ENCODE measurements at regions not wholly inside any gene's neighbourhood (a gene's known extent, or its start where the extent isn't known, plus 50 kb on each side); places are given as distances from the start of the nearest gene placed in this dataset.
A peak's percentile ranks its signal among the peaks of the same experiment; 100 is the strongest.

- no peaks in the 10 kb centered on the region for H3K36me3 ChIP-seq
- no peak overlapping the region for H3K4me3 ChIP-seq
- no peaks in the 10 kb centered on the region for H3K9me3 ChIP-seq
- 88% methylated on average over 21 of the region's 30 CpGs for WGBS
- DNase-seq (ENCODE audit: low spot score in 2 of 2) = peak in 1 of 2 donors; percentile 55
- H3K27ac ChIP-seq = no peak overlapping the region
- TF ChIP-seq POLR2A (IDR thresholded peaks at IDR 0.05) (no peak), CTCF (IDR thresholded peaks at IDR 0.05) (no peak), POLR2AphosphoS5 (IDR thresholded peaks at IDR 0.05) (no peak)
- H3K4me1 ChIP-seq = no peaks in the 10 kb centered on the region
- peaks cover 9% of the 10 kb centered on the region for H3K27me3 ChIP-seq
These were observed 275.3 kb downstream of the EIPR1 start for GRCh38 chr2:3102081-3102921.

DNA sequence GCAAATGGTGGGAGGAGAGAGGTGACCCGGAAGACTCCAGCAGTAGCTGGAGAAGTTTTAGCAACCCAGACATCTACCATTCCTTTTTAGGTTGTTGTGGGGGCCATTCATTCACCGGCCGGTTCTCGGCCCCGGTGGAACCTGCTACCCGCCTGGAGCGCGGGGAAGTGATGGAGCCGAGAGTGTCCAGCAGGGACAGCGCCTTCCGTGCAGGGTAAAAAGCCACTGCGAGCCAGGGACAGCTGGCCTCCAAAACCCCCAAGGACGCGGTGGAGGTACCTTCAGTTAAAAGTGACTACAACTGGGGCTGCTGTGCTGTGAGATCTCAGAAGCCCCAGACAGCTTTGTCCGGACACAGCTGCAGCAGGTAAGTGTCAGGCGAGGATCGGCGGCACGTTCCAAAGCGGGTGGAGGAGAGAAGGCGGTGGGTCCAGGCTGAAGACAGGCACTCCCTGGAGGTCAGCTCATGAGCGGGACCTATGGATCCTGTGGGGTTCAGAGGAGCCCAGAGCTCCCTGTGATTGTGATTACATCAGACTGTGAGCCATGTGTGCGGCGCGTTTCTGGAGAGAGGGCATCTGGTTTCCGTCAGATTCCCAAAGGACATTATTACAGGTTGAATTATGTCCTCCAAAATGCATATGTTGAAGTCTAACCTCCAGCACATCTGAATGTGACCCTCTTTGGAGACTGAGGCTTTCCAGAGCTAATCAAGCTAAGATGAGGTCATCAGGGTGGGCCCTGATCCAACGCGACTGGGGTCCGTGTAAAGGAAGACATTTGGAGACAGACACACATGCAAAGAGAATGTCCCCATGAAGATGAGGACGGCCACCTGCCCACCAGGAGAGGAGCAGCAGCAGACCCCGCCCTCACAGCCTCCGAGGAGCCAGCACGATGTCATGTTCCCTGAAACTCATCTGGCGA is 276.3 kb downstream of the EIPR1 start:
- Histone ChIP-seq H3K9me3 (no peaks in the 10 kb centered on the region), H3K27me3 (peaks cover 6% of the 10 kb centered on the region), H3K36me3 (no peaks in the 10 kb centered on the region), H3K4me3 (no peak overlapping the region), H3K27ac (no peak overlapping the region), H3K4me1 (no peaks in the 10 kb centered on the region)
- TF ChIP-seq POLR2A (IDR thresholded peaks at IDR 0.05) (no peak), EP300 (IDR thresholded peaks at IDR 0.05) (no peak), CTCF (IDR thresholded peaks at IDR 0.05) (no peak), POLR2AphosphoS5 (IDR thresholded peaks at IDR 0.05) (no peak)
- WGBS = 72% methylated on average over 34 of the region's 34 CpGs
- DNase-seq (ENCODE audit: low spot score in 2 of 2) = peak in 1 of 2 donors; percentile 58

GRCh38 chr2:3100386-3100785 is 277.2 kb downstream of the EIPR1 start:
- 54% methylated on average over 7 of the region's 8 CpGs for WGBS
- DNase-seq (ENCODE audit: low spot score in 2 of 2) = peak in 1 of 2 donors; percentile 60
- Histone ChIP-seq H3K4me3 (no peak overlapping the region), H3K9me3 (no peaks in the 10 kb centered on the region), H3K4me1 (no peaks in the 10 kb centered on the region), H3K27me3 (peaks cover 6% of the 10 kb centered on the region), H3K27ac (no peak overlapping the region), H3K36me3 (no peaks in the 10 kb centered on the region)
- TF ChIP-seq POLR2AphosphoS5 (IDR thresholded peaks at IDR 0.05) (no peak), POLR2A (IDR thresholded peaks at IDR 0.05) (no peak), CTCF (IDR thresholded peaks at IDR 0.05) (no peak), EP300 (IDR thresholded peaks at IDR 0.05) (no peak)

GRCh38 chr2:3099860-3100234 is 277.8 kb downstream of the EIPR1 start:
- TF ChIP-seq CTCF (IDR thresholded peaks at IDR 0.05) (no peak), POLR2A (IDR thresholded peaks at IDR 0.05) (no peak), POLR2AphosphoS5 (IDR thresholded peaks at IDR 0.05) (no peak), EP300 (IDR thresholded peaks at IDR 0.05) (no peak)
- no peaks in the 10 kb centered on the region for H3K36me3 ChIP-seq
- H3K27me3 ChIP-seq = peaks cover 6% of the 10 kb centered on the region
- no peaks in the 10 kb centered on the region for H3K4me1 ChIP-seq
- no peaks in the 10 kb centered on the region for H3K9me3 ChIP-seq
- H3K27ac ChIP-seq = no peak overlapping the region
- no peak overlapping the region for H3K4me3 ChIP-seq
- 89% methylated on average over 12 of the region's 12 CpGs for WGBS
- DNase-seq (ENCODE audit: low spot score in 2 of 2) = no peak

All from suprapubic skin (tissue), 4 donors.